WTC11 (cell line): ENCODE measurements at regions not wholly inside any gene's neighbourhood (a gene's known extent, or its start where the extent isn't known, plus 50 kb on each side); places are given as distances from the start of the nearest gene placed in this dataset.

Source experiments
- ATAC-seq: fragments of 200-7000 bp; cut with Tn5 transposase; 2 replicates; pipeline ENCODE4 v1.10.0; 2021; ENCODE audit warnings: mild to moderate bottlenecking, moderate library complexity
- CTCF ChIA-PET: fragments of 300-600 bp; sonication (Branson Sonifier 250); formaldehyde crosslinking; loops from one replicate; lab custom pipeline; 2021; ENCODE audit warnings: antibody characterized with exemption; lab: Charles Lee
- POLR2A ChIA-PET: fragments of 350-600 bp; sonication (Branson Sonifier 250); formaldehyde crosslinking; loops from one replicate; lab custom pipeline; 2021; ENCODE audit warnings: antibody characterized with exemption; lab: Charles Lee
- DNase-seq: peaks from one replicate; pipeline ENCODE4 v3.0.0; 2021; ENCODE audit warnings: low spot score
- H3K27ac Mint-ChIP-seq: 2 replicates; pipeline ENCODE4 v1.8.0; 2021; ENCODE audit warnings: mixed read lengths
- H3K27me3 Mint-ChIP-seq: 2 replicates; pipeline ENCODE4 v1.8.0; 2021; ENCODE audit warnings: low read depth, mild to moderate bottlenecking, moderate library complexity, mixed read lengths
- H3K36me3 Mint-ChIP-seq: 2 replicates; pipeline ENCODE4 v1.8.0; 2021; ENCODE audit warnings: mixed read lengths
- H3K4me1 Mint-ChIP-seq: 2 replicates; pipeline ENCODE4 v1.8.0; 2022; ENCODE audit warnings: mixed read lengths
- H3K4me3 Mint-ChIP-seq: 2 replicates; pipeline ENCODE4 v1.8.0; 2021; ENCODE audit warnings: mild to moderate bottlenecking, moderate library complexity, mixed read lengths
- H3K9me3 Mint-ChIP-seq: 2 replicates; pipeline ENCODE4 v1.8.0; 2021; ENCODE audit warnings: mixed read lengths
- ATF1 ChIP-seq: sonication (generic); formaldehyde crosslinking; IDR thresholded peaks from 2 replicates; pipeline ENCODE4 v1.8.1; 2023; ENCODE audit warnings: mild to moderate bottlenecking, moderate library complexity, missing genetic modification reagents
- EMX1 ChIP-seq: fragments of 250-450 bp; sonication (Bioruptor Pico); IDR thresholded peaks from 2 replicates; pipeline ENCODE4 v1.8.0; 2021; ENCODE audit warnings: mild to moderate bottlenecking
- ETV6 ChIP-seq: sonication (generic); formaldehyde crosslinking; IDR thresholded peaks from 2 replicates; pipeline ENCODE4 v1.8.1; 2022; ENCODE audit warnings: mild to moderate bottlenecking, missing genetic modification reagents
- GRHL2 ChIP-seq: fragments of 250-450 bp; sonication (Bioruptor Pico); IDR thresholded peaks from 2 replicates; pipeline ENCODE4 v1.8.0; 2022; ENCODE audit warnings: mild to moderate bottlenecking, moderate library complexity; ENCODE audit not compliant: insufficient replicate concordance, severe bottlenecking
- JAZF1 ChIP-seq: fragments of 250-450 bp; sonication (Bioruptor Pico); IDR thresholded peaks from 2 replicates; pipeline ENCODE4 v1.9.0; 2021; ENCODE audit warnings: moderate library complexity, mild to moderate bottlenecking, inconsistent platforms
- NFATC4 ChIP-seq: fragments of 250-450 bp; sonication (Bioruptor Pico); IDR thresholded peaks from 2 replicates; pipeline ENCODE4 v1.9.0; 2021; ENCODE audit warnings: mild to moderate bottlenecking
- NFYB ChIP-seq: sonication (generic); formaldehyde crosslinking; conservative IDR thresholded peaks from 2 replicates; pipeline ENCODE4 v1.8.0; 2022; ENCODE audit warnings: low read depth, missing genetic modification reagents
- NR1H2 ChIP-seq: sonication (generic); formaldehyde crosslinking; IDR thresholded peaks from 2 replicates; pipeline ENCODE4 v1.9.0; 2021; ENCODE audit warnings: mild to moderate bottlenecking, moderate library complexity, missing genetic modification reagents
- RORB ChIP-seq: fragments of 250-450 bp; sonication (Bioruptor Pico); IDR thresholded peaks from 2 replicates; pipeline ENCODE4 v1.9.0; 2021; ENCODE audit warnings: mild to moderate bottlenecking
- SOX15 ChIP-seq: fragments of 250-450 bp; sonication (Bioruptor Pico); IDR thresholded peaks from 2 replicates; pipeline ENCODE4 v1.9.0; 2021; ENCODE audit warnings: mild to moderate bottlenecking
- TEAD1 ChIP-seq: sonication (generic); formaldehyde crosslinking; IDR thresholded peaks from 2 replicates; pipeline ENCODE4 v1.8.0; 2022; ENCODE audit warnings: mild to moderate bottlenecking, missing genetic modification reagents
- TEAD4 ChIP-seq: sonication (generic); formaldehyde crosslinking; IDR thresholded peaks from 2 replicates; pipeline ENCODE4 v1.8.0; 2022; ENCODE audit warnings: mild to moderate bottlenecking, missing genetic modification reagents
- ZNF138 ChIP-seq: sonication (generic); formaldehyde crosslinking; conservative IDR thresholded peaks from 2 replicates; pipeline ENCODE4 v1.8.1; 2022; ENCODE audit warnings: mild to moderate bottlenecking, moderate library complexity, missing genetic modification reagents
- ZNF263 ChIP-seq: sonication (generic); formaldehyde crosslinking; IDR thresholded peaks from 2 replicates; pipeline ENCODE4 v1.8.1; 2022; ENCODE audit warnings: low read depth, mild to moderate bottlenecking, moderate library complexity, missing genetic modification reagents
- TF ChIP-seq, protein P1 (sequence below): sonication (generic); formaldehyde crosslinking; IDR thresholded peaks from 2 replicates; pipeline ENCODE4 v1.8.0; 2023; ENCODE audit warnings: missing genetic modification reagents
- TF ChIP-seq, protein P2 (sequence below): sonication (generic); formaldehyde crosslinking; IDR thresholded peaks from 2 replicates; pipeline ENCODE4 v1.8.0; 2023; ENCODE audit warnings: missing genetic modification reagents, mild to moderate bottlenecking, borderline replicate concordance
- TF ChIP-seq, protein P3 (sequence below): sonication (generic); formaldehyde crosslinking; IDR thresholded peaks from 2 replicates; pipeline ENCODE4 v1.8.1; 2023; ENCODE audit warnings: mild to moderate bottlenecking, missing genetic modification reagents
- TF ChIP-seq, protein P4 (sequence below): fragments of 250-450 bp; sonication (Bioruptor Pico); IDR thresholded peaks from 2 replicates; pipeline ENCODE4 v2.1.2; 2022; ENCODE audit warnings: mild to moderate bottlenecking, moderate library complexity
- TF ChIP-seq, protein P5 (sequence below): sonication (generic); formaldehyde crosslinking; IDR thresholded peaks from 2 replicates; pipeline ENCODE4 v1.8.1; 2023; ENCODE audit warnings: mild to moderate bottlenecking, missing genetic modification reagents, moderate library complexity
- TF ChIP-seq, protein P6 (sequence below): sonication (generic); formaldehyde crosslinking; IDR thresholded peaks from 2 replicates; pipeline ENCODE4 v1.8.1; 2022; ENCODE audit warnings: missing genetic modification reagents, borderline replicate concordance
- TF ChIP-seq, protein P7 (sequence below): sonication (generic); formaldehyde crosslinking; IDR thresholded peaks from 2 replicates; pipeline ENCODE4 v1.8.0; 2022; ENCODE audit warnings: mild to moderate bottlenecking, missing genetic modification reagents
- TF ChIP-seq, protein P8 (sequence below): sonication (generic); formaldehyde crosslinking; IDR thresholded peaks from 2 replicates; pipeline ENCODE4 v1.8.0; 2022; ENCODE audit warnings: mild to moderate bottlenecking, missing genetic modification reagents

DNA sequence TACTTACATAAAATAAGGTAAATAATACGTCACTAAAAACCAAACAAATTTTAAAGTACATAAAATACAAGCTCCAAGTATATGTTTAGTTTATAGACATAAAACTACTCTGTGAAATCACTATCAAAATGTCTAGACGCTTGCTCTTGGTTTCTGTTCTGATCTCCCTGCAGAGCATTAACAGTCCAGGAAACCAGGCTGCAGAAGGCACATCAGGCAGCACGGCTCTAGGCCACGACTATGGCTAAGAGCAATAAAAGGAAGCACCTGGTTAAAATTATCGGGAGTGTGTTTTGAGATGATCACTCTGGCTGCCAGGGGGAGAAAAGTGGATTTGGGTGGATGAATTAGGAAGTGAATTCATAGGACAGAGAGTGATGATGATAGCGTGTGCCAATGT is 196.0 kb upstream of the SPHKAP start:
- Mint-ChIP-seq H3K9me3 (peaks cover 3% of the 10 kb centered on the region; the same call in 1 of the 2 replicates), H3K36me3 (no peaks in the 10 kb centered on the region)
- POLR2A ChIA-PET = no interaction called here
- TF ChIP-seq TEAD1 (CRISPR knock-in tag) (no peak), ETV6 (no peak), SOX15 (no peak)
- TF ChIP-seq, all 79 proteins: peak for 0
- DNase-seq (no peak), ATAC-seq (no peak)
- CTCF ChIA-PET = no interaction called here
- Mint-ChIP-seq H3K4me3 (no peak overlapping the region), H3K4me1 (no peaks in the 10 kb centered on the region), H3K27ac (no peak overlapping the region), H3K27me3 (no peaks in the 10 kb centered on the region)

DNA sequence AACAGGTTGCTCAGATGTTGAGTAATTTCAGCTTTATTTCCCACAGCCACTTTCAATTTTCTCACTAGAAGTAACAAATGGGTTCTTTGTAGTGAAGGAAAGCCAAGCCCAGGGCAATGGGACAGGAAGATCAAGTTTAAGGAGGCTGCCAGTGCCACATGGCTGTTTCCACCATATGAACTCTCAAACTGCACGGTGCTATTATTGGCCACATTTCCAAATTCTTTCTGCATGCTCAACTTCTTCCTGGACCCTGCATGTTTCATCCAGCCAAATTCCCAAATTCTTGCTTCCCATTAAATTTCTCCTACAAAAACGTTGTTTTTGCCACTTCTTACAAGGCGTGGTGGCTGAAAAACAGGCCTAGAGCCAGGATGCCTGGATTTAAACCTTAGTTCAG is 193.3 kb upstream of the SPHKAP start:
- DNase-seq (no peak), ATAC-seq (no peak)
- H3K9me3 Mint-ChIP-seq = peaks cover 10% of the 10 kb centered on the region
- no peak overlapping the region for H3K27ac Mint-ChIP-seq
- H3K27me3 Mint-ChIP-seq = no peaks in the 10 kb centered on the region
- CTCF ChIA-PET = no interaction called here
- H3K4me3 Mint-ChIP-seq = no peak overlapping the region
- no peaks in the 10 kb centered on the region for H3K36me3 Mint-ChIP-seq
- POLR2A ChIA-PET = no interaction called here
- no peaks in the 10 kb centered on the region for H3K4me1 Mint-ChIP-seq
- TF ChIP-seq NFATC4 (CRISPR knock-in tag) (no peak), NFYB (no peak), JAZF1 (no peak), RORB (no peak), ZNF263 (CRISPR knock-in tag) (no peak), ZNF138 (CRISPR knock-in tag) (no peak)
- TF ChIP-seq, protein P1, sequence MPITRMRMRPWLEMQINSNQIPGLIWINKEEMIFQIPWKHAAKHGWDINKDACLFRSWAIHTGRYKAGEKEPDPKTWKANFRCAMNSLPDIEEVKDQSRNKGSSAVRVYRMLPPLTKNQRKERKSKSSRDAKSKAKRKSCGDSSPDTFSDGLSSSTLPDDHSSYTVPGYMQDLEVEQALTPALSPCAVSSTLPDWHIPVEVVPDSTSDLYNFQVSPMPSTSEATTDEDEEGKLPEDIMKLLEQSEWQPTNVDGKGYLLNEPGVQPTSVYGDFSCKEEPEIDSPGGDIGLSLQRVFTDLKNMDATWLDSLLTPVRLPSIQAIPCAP (CRISPR knock-in tag) = no peak
- TF ChIP-seq, protein P2, sequence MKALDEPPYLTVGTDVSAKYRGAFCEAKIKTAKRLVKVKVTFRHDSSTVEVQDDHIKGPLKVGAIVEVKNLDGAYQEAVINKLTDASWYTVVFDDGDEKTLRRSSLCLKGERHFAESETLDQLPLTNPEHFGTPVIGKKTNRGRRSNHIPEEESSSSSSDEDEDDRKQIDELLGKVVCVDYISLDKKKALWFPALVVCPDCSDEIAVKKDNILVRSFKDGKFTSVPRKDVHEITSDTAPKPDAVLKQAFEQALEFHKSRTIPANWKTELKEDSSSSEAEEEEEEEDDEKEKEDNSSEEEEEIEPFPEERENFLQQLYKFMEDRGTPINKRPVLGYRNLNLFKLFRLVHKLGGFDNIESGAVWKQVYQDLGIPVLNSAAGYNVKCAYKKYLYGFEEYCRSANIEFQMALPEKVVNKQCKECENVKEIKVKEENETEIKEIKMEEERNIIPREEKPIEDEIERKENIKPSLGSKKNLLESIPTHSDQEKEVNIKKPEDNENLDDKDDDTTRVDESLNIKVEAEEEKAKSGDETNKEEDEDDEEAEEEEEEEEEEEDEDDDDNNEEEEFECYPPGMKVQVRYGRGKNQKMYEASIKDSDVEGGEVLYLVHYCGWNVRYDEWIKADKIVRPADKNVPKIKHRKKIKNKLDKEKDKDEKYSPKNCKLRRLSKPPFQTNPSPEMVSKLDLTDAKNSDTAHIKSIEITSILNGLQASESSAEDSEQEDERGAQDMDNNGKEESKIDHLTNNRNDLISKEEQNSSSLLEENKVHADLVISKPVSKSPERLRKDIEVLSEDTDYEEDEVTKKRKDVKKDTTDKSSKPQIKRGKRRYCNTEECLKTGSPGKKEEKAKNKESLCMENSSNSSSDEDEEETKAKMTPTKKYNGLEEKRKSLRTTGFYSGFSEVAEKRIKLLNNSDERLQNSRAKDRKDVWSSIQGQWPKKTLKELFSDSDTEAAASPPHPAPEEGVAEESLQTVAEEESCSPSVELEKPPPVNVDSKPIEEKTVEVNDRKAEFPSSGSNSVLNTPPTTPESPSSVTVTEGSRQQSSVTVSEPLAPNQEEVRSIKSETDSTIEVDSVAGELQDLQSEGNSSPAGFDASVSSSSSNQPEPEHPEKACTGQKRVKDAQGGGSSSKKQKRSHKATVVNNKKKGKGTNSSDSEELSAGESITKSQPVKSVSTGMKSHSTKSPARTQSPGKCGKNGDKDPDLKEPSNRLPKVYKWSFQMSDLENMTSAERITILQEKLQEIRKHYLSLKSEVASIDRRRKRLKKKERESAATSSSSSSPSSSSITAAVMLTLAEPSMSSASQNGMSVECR (CRISPR knock-in tag) = no peak

DNA sequence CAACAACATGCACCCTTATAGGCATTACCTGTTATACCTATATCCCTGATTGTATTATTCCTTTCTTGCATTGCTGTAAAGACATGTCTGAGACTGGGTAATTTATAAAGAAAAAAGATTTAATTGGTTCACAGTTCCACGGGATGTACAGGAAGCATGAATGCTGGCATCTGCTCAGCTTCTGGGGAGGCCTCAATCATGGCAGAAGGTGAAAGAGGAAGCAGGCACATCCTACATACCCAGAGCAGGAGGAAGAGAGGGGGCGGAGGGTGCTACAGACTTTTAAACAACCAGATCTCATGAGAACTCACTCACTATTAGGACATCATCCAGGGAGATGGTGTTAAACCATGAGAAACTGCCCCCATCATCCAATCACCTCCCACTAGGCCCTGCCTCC is 191.7 kb upstream of the SPHKAP start:
- ChIA-PET POLR2A (no interaction called here), CTCF (no interaction called here)
- H3K9me3 Mint-ChIP-seq = peaks cover 10% of the 10 kb centered on the region
- no peaks in the 10 kb centered on the region for H3K4me1 Mint-ChIP-seq
- no peaks in the 10 kb centered on the region for H3K36me3 Mint-ChIP-seq
- H3K27me3 Mint-ChIP-seq = no peaks in the 10 kb centered on the region
- no peak for ATAC-seq
- H3K4me3 Mint-ChIP-seq = no peak overlapping the region
- no peak for DNase-seq
- no peak overlapping the region for H3K27ac Mint-ChIP-seq
- TF ChIP-seq GRHL2 (CRISPR knock-in tag) = no peak
- TF ChIP-seq, protein P3, sequence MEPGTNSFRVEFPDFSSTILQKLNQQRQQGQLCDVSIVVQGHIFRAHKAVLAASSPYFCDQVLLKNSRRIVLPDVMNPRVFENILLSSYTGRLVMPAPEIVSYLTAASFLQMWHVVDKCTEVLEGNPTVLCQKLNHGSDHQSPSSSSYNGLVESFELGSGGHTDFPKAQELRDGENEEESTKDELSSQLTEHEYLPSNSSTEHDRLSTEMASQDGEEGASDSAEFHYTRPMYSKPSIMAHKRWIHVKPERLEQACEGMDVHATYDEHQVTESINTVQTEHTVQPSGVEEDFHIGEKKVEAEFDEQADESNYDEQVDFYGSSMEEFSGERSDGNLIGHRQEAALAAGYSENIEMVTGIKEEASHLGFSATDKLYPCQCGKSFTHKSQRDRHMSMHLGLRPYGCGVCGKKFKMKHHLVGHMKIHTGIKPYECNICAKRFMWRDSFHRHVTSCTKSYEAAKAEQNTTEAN = no peak
- TF ChIP-seq ATF1 (CRISPR knock-in tag) = no peak
- TF ChIP-seq, protein P4, sequence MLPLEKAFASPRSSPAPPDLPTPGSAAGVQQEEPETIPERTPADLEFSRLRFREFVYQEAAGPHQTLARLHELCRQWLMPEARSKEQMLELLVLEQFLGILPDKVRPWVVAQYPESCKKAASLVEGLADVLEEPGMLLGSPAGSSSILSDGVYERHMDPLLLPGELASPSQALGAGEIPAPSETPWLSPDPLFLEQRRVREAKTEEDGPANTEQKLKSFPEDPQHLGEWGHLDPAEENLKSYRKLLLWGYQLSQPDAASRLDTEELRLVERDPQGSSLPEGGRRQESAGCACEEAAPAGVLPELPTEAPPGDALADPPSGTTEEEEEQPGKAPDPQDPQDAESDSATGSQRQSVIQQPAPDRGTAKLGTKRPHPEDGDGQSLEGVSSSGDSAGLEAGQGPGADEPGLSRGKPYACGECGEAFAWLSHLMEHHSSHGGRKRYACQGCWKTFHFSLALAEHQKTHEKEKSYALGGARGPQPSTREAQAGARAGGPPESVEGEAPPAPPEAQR (CRISPR knock-in tag) = no peak
- TF ChIP-seq, protein P5, sequence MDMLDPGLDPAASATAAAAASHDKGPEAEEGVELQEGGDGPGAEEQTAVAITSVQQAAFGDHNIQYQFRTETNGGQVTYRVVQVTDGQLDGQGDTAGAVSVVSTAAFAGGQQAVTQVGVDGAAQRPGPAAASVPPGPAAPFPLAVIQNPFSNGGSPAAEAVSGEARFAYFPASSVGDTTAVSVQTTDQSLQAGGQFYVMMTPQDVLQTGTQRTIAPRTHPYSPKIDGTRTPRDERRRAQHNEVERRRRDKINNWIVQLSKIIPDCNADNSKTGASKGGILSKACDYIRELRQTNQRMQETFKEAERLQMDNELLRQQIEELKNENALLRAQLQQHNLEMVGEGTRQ (CRISPR knock-in tag) = no peak
- TF ChIP-seq, protein P6, sequence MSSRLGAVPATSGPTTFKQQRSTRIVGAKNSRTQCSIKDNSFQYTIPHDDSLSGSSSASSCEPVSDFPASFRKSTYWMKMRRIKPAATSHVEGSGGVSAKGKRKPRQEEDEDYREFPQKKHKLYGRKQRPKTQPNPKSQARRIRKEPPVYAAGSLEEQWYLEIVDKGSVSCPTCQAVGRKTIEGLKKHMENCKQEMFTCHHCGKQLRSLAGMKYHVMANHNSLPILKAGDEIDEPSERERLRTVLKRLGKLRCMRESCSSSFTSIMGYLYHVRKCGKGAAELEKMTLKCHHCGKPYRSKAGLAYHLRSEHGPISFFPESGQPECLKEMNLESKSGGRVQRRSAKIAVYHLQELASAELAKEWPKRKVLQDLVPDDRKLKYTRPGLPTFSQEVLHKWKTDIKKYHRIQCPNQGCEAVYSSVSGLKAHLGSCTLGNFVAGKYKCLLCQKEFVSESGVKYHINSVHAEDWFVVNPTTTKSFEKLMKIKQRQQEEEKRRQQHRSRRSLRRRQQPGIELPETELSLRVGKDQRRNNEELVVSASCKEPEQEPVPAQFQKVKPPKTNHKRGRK (CRISPR knock-in tag) = no peak
- TF ChIP-seq ZNF263 (CRISPR knock-in tag) = no peak
- no peak for TF ChIP-seq NFYB
- TF ChIP-seq, protein P7, sequence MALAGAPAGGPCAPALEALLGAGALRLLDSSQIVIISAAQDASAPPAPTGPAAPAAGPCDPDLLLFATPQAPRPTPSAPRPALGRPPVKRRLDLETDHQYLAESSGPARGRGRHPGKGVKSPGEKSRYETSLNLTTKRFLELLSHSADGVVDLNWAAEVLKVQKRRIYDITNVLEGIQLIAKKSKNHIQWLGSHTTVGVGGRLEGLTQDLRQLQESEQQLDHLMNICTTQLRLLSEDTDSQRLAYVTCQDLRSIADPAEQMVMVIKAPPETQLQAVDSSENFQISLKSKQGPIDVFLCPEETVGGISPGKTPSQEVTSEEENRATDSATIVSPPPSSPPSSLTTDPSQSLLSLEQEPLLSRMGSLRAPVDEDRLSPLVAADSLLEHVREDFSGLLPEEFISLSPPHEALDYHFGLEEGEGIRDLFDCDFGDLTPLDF (CRISPR knock-in tag) = no peak
- TF ChIP-seq, protein P8, sequence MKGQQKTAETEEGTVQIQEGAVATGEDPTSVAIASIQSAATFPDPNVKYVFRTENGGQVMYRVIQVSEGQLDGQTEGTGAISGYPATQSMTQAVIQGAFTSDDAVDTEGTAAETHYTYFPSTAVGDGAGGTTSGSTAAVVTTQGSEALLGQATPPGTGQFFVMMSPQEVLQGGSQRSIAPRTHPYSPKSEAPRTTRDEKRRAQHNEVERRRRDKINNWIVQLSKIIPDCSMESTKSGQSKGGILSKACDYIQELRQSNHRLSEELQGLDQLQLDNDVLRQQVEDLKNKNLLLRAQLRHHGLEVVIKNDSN (CRISPR knock-in tag) = no peak
- TF ChIP-seq TEAD4 (CRISPR knock-in tag) = no peak
- no peak for TF ChIP-seq NR1H2 (CRISPR knock-in tag)
- TF ChIP-seq EMX1 (CRISPR knock-in tag) = no peak
